SH-SY5Y (cell line): ENCODE measurements at regions not wholly inside any gene's neighbourhood (a gene's known extent, or its start where the extent isn't known, plus 50 kb on each side); places are given as distances from the start of the nearest gene placed in this dataset.

Source experiments
- GATA2 ChIP-seq: IDR thresholded peaks from 2 replicates; pipeline ENCODE4 v1.6.1; 2011; ENCODE audit warnings: mild to moderate bottlenecking, low read depth, low read length
- GATA3 ChIP-seq: IDR thresholded peaks from 2 replicates; pipeline ENCODE4 v1.6.1; 2011; ENCODE audit warnings: low read depth, mild to moderate bottlenecking, low read length, moderate library complexity

DNA sequence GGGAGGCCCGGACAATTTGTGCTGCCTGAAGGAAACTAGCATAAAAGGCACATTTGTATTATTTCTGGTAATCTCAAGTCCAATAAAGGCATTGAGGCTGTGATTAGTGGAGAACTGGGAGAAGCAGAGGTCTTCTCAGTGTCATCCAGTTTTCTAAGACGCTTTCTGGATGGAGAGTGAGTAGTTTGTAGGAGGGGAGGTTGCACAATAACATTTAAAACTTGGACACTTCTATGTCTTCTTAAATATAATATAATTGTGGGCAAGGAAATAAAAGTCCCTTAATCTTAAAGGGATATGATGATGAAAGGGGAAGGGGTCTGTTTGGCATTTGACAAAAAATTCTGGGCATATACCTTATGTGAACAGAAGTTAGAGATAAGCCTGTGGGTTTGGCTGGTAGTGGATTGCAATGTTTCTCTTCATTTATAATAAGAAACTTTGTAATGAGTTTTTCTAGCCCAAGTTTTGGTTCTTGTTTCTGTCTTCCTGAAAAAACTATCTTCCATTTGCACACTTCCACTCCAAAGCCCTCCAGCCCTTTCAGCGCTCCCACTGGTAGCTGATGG is 291.6 kb upstream of the TGFBR2 start:
- TF ChIP-seq GATA2 = no peak
- no peak for TF ChIP-seq GATA3

DNA sequence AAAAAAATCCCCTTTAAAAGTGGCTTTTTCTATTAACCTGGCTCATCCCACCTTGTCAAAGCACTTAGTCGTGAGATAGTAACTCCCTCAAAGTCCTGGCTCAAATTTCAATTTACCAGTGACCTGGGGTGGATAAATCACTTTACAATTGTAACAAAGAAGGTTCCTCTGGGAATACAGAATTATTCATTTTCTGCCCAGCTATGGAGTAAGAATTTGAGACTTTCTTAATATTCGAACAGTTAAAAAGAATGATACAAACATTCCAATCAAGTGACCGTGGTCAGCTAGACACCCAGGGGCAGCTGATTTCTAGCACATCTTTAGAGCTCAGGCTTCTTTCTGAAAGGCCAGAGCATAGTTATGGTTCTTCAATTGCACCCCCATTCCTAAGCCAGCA is 291.0 kb upstream of the TGFBR2 start:
- TF ChIP-seq GATA3 = no peak
- TF ChIP-seq GATA2 = no peak

DNA sequence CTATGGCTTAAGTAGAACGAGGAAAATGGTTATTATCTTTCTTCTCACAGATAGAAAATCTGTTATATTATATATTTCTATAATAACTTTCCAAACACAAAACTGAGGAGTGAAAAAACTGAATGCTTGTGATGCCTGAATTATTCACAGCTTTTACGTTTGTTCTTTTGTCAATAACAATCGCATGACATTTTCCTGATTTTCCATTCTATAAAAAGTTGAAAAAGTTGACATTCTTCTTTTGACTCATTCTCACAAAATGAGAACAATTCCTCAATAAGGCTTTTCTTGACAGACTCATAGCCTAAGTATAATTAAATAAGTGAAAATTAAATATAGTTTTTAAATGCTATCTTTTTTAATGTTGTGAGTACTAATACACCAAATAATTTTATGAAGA is 288.8 kb upstream of the TGFBR2 start:
- TF ChIP-seq GATA3 (no peak), GATA2 (no peak)

DNA sequence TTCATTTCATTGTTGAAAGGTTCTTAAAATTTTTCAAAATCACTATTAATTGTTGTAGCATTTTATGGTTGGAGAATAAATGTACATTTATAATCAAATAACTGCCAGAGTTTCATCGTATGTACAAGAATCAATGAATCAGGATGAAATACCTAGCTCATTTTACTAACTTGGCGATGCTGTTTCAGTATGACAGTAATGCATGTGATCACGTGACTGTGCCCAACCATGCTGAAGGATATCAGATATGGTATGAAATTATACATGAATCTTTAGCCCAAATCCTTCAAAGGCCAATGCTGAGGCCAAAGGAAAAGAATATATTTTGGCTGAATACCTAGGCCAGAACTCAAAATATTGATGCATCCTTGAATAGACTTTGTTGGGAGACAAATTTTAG is 288.3 kb upstream of the TGFBR2 start:
- TF ChIP-seq GATA2 (no peak), GATA3 (no peak)

DNA sequence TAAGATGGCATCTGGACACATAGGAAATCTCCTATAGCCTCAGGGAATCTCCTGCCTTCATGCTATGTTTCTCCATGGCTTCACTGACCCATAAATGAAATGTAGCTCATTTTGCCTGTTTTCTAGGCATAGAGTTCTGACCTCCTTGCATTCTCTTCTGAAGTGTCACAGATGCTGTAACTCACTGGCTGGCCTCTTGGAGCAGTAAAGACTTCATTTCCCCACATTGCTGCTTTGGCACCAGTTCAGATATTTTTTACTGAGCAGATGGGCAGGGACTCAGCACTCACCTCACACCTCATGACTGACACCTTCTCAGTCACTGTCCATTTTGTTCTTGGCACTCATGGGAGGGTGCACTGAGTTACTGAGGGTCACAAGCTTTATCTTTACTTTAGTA is 286.7 kb upstream of the TGFBR2 start:
- TF ChIP-seq GATA3 (no peak), GATA2 (no peak)

DNA sequence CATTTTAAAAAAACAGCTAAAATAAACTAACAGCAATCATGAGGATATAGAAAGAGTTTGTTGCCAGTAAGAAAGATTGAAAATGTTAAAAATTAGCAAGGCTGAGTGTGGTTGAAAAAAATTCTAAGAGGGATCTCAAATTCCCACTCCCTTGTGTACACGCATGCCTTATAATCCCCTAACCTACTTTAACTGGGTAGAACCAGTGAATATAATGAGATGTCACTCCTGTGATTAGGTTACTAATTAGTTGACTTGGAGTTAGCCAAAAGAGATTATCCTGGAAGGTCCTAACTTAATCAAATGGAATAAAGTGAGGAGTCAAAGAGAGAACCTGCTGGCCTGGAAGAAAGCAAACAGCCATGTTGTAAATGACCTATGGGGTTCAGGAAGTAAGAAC is 286.0 kb upstream of the TGFBR2 start:
- TF ChIP-seq GATA2 (no peak), GATA3 (no peak)

DNA sequence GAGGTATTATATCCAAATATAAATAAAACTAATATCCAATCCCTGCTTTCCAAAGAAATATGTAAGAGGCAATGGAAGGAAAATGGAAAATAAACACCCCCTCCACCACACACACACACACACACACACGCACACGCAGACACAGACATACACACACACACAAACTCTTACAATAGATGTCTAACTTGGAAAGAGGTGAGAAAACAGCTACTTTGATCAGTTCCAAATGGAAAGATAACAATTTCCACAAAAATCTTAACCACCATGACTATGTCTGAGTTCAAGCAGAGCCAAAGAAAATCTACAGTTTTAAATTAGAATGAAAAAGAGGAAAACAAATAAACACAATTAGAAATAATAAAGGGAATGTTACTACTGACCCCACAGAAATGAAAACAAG is 285.3 kb upstream of the TGFBR2 start:
- no peak for TF ChIP-seq GATA2
- no peak for TF ChIP-seq GATA3

DNA sequence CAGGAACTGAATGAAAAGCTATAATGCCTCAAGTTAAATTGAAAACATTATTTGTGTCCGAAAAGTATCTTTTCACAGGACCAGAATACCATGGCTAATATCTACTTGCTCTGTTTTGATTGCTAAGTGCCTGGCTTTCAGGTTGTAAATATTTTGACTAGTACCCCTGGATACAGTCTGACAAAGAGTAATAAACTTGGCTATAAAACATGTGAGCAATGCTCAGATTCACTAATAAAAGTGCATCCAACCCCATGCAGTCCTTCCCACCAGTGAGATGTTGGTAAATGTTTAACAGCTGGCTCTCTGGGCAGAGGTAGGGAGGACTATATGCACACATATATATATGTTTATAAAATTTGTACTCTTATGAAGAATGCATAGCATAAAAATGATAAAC is 281.8 kb upstream of the TGFBR2 start:
- TF ChIP-seq GATA3 (no peak), GATA2 (no peak)

DNA sequence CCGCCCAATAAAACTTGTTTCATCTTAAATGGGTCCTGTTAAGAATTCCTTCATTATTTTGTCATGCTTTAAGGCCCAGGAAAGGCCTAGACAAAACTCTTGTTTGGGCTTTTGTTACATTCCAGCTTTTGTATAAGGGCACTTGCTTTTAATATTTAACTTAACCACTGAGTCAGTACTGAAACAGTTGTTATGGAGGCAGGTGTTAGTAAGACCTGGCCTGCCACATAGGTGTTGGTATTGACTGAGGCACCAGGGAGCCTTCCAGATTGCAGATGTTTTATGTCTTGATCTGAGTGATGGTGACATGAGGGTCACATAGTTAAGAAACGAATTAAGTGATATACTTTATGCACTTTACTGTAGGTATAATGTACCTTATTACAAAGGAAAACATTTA is 274.9 kb upstream of the TGFBR2 start:
- no peak for TF ChIP-seq GATA2
- no peak for TF ChIP-seq GATA3

DNA sequence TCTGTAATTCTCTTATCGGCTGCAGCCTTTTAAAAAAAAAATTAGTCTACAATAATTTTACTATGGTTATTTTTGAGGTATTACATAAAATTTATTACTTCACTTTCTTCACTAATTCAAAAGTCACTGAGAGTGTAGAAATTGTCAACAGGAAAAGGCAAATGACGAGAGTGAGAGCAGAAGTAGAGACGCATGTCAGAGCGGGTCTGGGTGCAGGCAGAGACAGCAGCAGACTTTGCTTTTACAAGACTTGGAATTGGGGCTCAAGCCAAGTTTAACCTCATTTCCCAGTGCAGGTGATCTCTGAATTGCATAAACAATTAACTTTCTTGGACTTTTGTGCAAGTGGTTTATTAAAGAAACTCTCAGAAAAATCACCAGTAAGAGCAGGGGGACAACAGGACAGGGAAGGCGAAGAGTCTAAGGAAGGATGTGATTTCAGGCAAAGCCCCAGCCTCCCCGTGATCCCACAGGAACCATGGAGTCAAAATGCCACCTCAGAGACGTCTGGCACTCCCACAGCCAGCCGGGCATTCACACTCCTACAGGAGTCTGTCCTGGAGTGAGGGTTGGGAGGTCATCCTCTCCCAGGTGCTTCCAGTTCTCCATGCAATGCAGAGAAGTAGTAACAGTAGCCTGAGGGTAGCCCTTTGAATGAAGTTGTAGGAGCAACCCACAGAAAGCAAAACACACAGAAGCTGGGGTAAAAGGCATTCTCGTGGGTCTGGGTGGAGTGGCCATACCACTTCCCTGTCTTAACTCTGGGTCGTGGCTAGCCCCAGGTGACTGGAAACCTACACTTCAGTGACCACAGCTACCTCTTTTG is 274.0 kb upstream of the TGFBR2 start:
- TF ChIP-seq GATA2 = no peak

DNA sequence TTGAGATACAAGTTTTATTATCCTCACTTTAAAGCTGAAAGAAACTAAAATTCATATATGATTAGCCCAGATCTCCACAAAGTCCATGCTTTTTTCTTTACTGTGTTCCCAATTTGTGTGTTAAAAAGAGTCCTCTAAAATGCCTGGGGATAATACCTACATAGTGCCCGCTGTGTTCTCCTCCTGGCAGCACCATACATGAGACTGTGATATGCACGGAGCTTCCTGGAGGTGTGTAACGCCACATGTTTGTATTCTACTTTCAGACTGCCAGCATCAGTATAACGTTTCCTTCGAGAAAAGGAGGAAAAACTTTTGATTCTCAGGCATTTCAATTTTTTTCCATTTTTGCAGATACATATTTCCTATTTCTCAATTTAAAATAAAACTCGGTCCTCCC is 273.3 kb upstream of the TGFBR2 start:
- no peak for TF ChIP-seq GATA3

DNA sequence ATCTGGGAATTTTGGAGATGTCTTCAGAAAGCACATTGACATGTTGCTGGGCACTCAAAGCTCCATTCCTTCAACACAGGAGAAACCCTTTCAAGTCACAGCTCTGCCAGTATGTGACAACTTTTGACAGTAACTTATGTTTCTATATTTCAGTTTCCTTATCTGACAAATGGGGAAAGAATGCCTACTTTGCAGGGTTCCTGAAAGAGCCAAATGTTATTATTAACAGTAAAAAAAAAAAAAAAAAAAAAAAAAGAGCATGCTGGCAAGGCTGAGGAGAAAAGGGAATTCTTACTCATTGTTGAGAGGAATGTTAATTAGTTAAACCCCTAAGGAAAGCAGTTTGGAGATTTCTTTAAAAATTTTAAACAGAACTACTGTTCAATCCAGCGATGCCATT is 272.5 kb upstream of the TGFBR2 start:
- TF ChIP-seq GATA2 (no peak), GATA3 (no peak)

DNA sequence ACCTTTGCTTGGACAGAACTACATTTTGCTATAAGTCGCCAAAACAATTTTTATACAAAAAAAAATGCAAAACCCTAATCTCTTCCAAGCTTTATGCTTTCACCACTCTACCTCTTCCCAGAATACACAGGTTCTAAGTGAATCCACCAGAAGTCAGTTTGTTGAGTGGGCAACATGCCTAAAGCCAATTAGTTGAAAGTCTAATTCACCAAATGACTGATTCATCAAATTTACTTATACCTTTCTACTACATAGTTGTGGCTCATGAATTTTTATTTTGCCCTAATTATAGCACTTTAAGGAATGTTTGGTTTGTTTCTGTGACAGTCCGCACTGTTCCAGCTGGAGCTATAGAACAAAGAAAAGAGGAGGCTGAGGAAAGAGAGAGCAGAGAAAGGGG is 265.9 kb upstream of the TGFBR2 start:
- TF ChIP-seq GATA3 (no peak), GATA2 (no peak)

DNA sequence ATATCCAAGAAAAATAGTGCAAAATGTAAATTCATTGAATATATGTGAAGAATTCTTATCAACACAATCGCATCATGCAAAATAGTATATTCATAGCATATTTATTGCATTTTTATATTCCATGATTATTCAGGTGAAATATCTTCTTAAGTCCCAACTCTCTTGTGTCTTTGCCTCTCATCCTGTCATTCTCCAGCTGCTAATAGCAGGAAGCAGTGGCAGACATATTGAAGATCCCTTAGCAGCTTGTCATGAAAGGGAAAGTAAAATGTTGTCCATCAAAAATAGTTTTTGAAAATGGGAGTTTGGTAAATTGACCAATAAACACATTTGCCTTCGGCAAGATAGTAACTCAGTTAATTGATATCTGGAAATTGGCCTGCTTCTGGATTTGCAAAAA is 265.3 kb upstream of the TGFBR2 start:
- no peak for TF ChIP-seq GATA2
- no peak for TF ChIP-seq GATA3

DNA sequence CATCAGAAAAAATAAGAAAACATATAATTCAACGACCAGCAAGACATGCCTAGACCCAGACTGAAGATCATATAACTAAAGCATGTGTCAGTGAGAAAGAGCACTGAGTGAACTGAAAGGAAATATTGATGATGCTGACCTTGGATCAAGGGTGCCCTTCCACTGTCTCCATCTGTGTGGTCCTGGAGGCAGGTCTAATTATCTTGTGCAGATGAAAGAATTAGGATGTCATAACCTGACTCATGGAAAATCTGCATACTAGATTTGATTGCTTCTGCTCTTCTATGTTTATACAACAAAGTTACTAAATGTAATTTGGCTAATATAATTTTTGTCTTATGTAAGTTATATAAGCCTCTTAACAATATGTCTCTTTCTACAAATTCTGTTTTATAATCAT is 264.6 kb upstream of the TGFBR2 start:
- TF ChIP-seq GATA3 (no peak), GATA2 (no peak)

DNA sequence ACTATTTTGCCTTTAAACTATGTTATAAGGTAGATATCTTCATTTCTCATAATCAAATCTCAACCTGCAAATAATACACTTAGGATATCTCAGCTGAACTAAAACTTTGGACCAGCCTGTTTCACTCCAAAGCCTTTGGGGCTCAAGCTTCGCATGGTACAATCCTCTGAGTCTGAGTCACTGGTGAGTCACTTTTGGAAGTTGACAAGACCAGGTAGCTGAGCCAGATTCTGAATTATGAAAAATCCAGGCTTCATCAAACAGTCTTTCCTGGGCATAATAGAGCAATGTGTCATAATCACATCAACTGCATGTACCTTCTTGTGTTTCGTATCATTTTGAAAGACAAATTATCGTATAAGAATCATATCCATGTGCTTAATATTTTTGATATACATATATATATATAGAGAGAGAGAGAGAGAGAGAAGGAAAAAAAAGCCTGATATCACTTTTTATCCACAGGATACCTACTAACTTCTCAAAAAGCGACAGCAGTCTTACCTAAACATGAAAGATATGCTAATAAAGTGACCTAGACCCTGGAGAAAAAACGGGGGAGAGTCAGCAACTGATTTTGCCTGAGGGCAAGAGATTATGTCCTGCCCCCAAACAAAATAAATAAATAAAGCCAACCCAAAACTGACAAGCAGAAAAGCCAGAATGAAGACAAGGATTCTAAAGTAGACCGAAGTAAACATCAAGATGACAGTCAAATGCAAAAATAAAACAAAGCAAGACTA is 263.9 kb upstream of the TGFBR2 start:
- TF ChIP-seq GATA2 (no peak), GATA3 (no peak)
